GM23248 (cell line): ENCODE measurements at regions not wholly inside any gene's neighbourhood (a gene's known extent, or its start where the extent isn't known, plus 50 kb on each side); places are given as distances from the start of the nearest gene placed in this dataset.
"Not testable (repeated sequence)": the region's sequence is repeated elsewhere in the genome, so short reads cannot be mapped to it uniquely, and the experiment has no call there.

Source experiments
- DNase-seq: peaks from one replicate; pipeline ENCODE4 v3.0.0-alpha.2; 2015
- H2AFZ ChIP-seq: fragments of 200-600 bp; sonication (generic); 2 replicates; pipeline ENCODE4 v1.6.1; 2016; ENCODE audit warnings: antibody characterized with exemption
- H3F3A ChIP-seq: fragments of 200-600 bp; sonication (generic); 2 replicates; pipeline ENCODE4 v1.6.1; 2016; ENCODE audit warnings: mild to moderate bottlenecking, antibody characterized with exemption, mixed run types; ENCODE audit not compliant: insufficient read depth
- H3K27ac ChIP-seq: fragments of 200-600 bp; sonication (generic); 2 replicates; pipeline ENCODE4 v1.5.1; 2016; ENCODE audit warnings: mild to moderate bottlenecking
- H3K27me3 ChIP-seq: fragments of 200-600 bp; sonication (generic); replicated peaks from 2 replicates; pipeline ENCODE4 v1.6.1; 2016; ENCODE audit warnings: mild to moderate bottlenecking; ENCODE audit not compliant: insufficient read depth
- H3K36me3 ChIP-seq: fragments of 200-600 bp; sonication (generic); 2 replicates; pipeline ENCODE4 v1.6.1; 2016; ENCODE audit warnings: low read depth, mild to moderate bottlenecking
- H3K4me1 ChIP-seq: fragments of 200-600 bp; sonication (generic); 2 replicates; pipeline ENCODE4 v1.6.1; 2016; ENCODE audit warnings: mild to moderate bottlenecking; ENCODE audit not compliant: insufficient read depth
- H3K4me2 ChIP-seq: fragments of 200-600 bp; sonication (generic); one replicate; pipeline ENCODE4 v1.6.1; 2016; ENCODE audit warnings: mild to moderate bottlenecking; ENCODE audit not compliant: unreplicated experiment
- H3K4me3 ChIP-seq: fragments of 200-600 bp; sonication (generic); 2 replicates; pipeline ENCODE4 v1.5.1; 2016; ENCODE audit warnings: mild to moderate bottlenecking
- H3K79me2 ChIP-seq: fragments of 200-600 bp; sonication (generic); 2 replicates; pipeline ENCODE4 v1.6.1; 2016; ENCODE audit warnings: mild to moderate bottlenecking; ENCODE audit not compliant: insufficient read depth
- H3K9ac ChIP-seq: fragments of 200-600 bp; sonication (generic); 2 replicates; pipeline ENCODE4 v1.6.1; 2016; ENCODE audit warnings: mild to moderate bottlenecking
- H3K9me2 ChIP-seq: fragments of 200-600 bp; sonication (generic); 2 replicates; pipeline ENCODE4 v1.6.1; 2016; ENCODE audit warnings: mixed run types, mild to moderate bottlenecking, moderate library complexity; ENCODE audit not compliant: insufficient read depth
- H3K9me3 ChIP-seq: fragments of 200-600 bp; sonication (generic); one replicate; pipeline ENCODE4 v1.6.1; 2017; ENCODE audit warnings: low read depth
- H4K20me1 ChIP-seq: fragments of 200-600 bp; sonication (generic); 2 replicates; pipeline ENCODE4 v1.6.0; 2016; ENCODE audit not compliant: insufficient read depth
- EZH2 ChIP-seq: fragments of 200-600 bp; sonication (generic); IDR thresholded peaks from 2 replicates; pipeline ENCODE4 v1.6.1; 2018; ENCODE audit warnings: antibody characterized with exemption, mild to moderate bottlenecking; ENCODE audit not compliant: insufficient read depth, poor library complexity, severe bottlenecking
- EZH2phosphoT487 ChIP-seq: fragments of 200-600 bp; sonication (generic); IDR thresholded peaks from 2 replicates; pipeline ENCODE4 v1.6.1; 2018; ENCODE audit warnings: antibody characterized with exemption, moderate library complexity, mild to moderate bottlenecking, low read depth; ENCODE audit not compliant: insufficient read depth
- WGBS, 2 experiments: methylation state at CpG; one replicate each; pipeline ENCODE4 v1.1.6; 2015 to 2017; ENCODE audit warnings: low lambda C conversion rate in 2 of 2, low coverage in 1 of 2; ENCODE audit errors: missing lambda C conversion rate in 2 of 2; 5-methylcytosine and 5-hydroxymethylcytosine counted together
- in situ Hi-C: fragments of 300-500 bp; cut with MboI; formaldehyde crosslinking; loops from 2 replicates; pipeline ENCODE4 v1.15.0; 2020

DNA sequence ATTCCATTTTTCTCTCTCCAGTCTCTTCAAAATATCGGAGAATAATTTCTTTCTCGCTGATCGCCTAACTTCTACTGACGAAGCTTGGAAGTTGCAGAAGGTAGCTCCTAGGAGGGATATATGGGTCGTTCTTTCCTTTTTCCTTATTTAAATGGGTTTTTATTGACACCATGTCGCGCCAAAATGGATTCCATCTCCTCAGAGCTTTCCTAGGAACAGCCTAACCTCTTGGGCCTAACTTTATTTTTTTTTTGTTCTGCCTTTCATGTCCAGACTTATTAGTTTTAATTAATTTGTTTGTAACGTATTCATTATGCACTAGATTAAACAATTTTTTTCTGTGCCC lies 92.0 kb upstream of the XIST start:
- Histone ChIP-seq H3K4me3 (peak overlapping the region; percentile 98), H3K4me1 (no peaks in the 10 kb centered on the region), H3K9ac (peak overlapping the region; percentile 98), H3K27me3 (no peaks in the 10 kb centered on the region), H4K20me1 (no peaks in the 10 kb centered on the region), H2AFZ (peak overlapping the region; percentile 99), H3K27ac (peak overlapping the region; percentile 90), H3K4me2 (peak overlapping the region; percentile 91), H3K36me3 (no peaks in the 10 kb centered on the region), H3F3A (no peaks in the 10 kb centered on the region), H3K79me2 (peaks cover 57% of the 10 kb centered on the region), H3K9me3 (no peaks in the 10 kb centered on the region), H3K9me2 (no peaks in the 10 kb centered on the region)
- DNase-seq, result peak; percentile 40
- TF ChIP-seq EZH2phosphoT487, result no peak
- no peak for TF ChIP-seq EZH2
- in situ Hi-C loops, result no loop called here
- WGBS, 2 experiments, result 0% methylated on average over 7 to 8 of the region's 8 CpGs

DNA sequence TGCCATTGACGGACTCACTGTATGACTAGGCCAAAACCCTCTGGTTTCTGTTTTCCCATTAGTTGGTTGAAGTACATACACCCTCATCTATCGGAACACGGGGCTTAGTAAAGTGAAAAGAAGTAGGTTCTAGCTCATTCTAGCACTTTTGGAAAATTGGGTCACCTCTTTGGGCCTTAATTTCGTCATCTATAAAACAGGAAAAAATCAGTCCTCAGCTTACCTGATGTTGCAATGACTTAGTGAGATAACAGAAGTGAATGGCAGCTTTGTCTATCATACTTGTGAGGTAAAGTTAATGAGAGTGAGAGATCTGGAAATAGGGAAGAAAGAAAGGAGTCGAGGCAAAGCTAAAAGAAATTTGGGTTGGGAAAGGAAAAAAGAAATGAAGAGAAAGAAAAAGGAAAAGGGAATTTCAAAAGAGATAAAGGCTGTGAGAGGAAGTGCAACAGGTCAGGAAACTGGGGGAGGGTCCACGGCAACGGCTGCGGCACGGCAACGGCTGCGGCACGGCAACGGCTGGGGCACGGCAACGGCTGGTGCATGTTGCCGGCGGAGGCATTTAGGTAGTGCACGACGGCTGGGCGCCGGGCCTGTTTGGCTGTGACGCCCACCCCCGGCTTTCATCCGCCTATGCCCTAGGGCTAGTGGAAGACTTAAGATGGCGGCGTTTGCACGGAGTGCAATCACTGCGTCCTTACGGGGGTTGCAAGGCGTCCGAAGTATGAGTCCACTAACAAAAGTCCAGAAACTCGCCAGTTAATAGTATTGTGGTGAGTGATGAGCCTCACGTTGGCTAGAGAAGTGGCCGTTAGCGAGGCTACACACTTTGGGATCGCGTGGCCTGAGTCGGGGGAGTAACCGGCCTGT lies 91.4 kb upstream of the XIST start:
- H3F3A ChIP-seq, result no peaks in the 10 kb centered on the region
- in situ Hi-C loops, result no loop called here
- no peaks in the 10 kb centered on the region for H3K4me1 ChIP-seq
- H3K4me2 ChIP-seq, result peak overlapping the region; percentile 91
- no peaks in the 10 kb centered on the region for H3K27me3 ChIP-seq
- no peaks in the 10 kb centered on the region for H3K9me3 ChIP-seq
- no peaks in the 10 kb centered on the region for H4K20me1 ChIP-seq
- no peaks in the 10 kb centered on the region for H3K36me3 ChIP-seq
- peak; percentile 93 for DNase-seq
- TF ChIP-seq EZH2 (no peak), EZH2phosphoT487 (no peak)
- H2AFZ ChIP-seq, result peak overlapping the region; percentile 99
- H3K4me3 ChIP-seq, result peak overlapping the region; percentile 98
- H3K9me2 ChIP-seq, result no peaks in the 10 kb centered on the region
- WGBS, 2 experiments, result 4 to 5% methylated on average over 34 to 36 of the region's 39 CpGs
- peak overlapping the region; percentile 90 for H3K27ac ChIP-seq
- H3K79me2 ChIP-seq, result peaks cover 51% of the 10 kb centered on the region
- peak overlapping the region; percentile 98 for H3K9ac ChIP-seq

DNA sequence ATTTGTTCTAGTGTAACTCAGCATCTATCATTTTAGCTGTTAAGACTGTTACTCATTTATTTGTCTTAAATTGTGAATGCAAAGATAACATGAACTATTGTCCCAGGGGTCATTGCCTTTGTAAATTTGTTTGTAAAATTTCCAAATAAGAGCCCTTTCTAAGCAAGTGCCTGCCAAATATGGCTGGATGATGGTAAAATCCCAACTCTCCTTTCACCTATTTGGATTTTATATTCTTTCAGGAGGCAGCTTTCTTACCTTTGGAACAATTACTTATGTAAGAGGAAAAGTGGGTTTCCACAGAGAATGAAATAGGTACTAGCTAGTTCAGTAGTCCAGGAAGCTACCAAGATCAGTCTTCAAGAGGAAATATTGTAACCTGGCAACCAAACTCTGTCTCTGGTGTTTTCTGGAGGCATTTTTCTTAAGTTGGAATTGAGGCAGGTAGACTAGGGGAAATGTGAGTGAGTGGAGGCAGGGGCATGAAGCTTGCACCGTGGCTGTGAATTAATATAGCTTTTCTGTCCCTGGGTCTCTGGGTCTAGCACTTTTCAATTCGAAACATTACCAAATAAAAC lies 88.5 kb upstream of the XIST start:
- Histone ChIP-seq H3K4me3 (no peak overlapping the region), H3K9ac (no peak overlapping the region), H3K79me2 (peaks cover 21% of the 10 kb centered on the region), H3K27me3 (no peaks in the 10 kb centered on the region), H2AFZ (no peak overlapping the region), H3K27ac (no peak overlapping the region), H3F3A (no peaks in the 10 kb centered on the region), H3K9me3 (no peaks in the 10 kb centered on the region), H3K36me3 (no peaks in the 10 kb centered on the region), H3K4me1 (no peaks in the 10 kb centered on the region), H3K4me2 (no peak overlapping the region), H3K9me2 (no peaks in the 10 kb centered on the region), H4K20me1 (no peaks in the 10 kb centered on the region)
- DNase-seq, result no peak
- TF ChIP-seq EZH2phosphoT487 (no peak), EZH2 (no peak)
- in situ Hi-C loops, result no loop called here
- 89 to 90% methylated on average over 2 of the region's 2 CpGs for WGBS, 2 experiments

DNA sequence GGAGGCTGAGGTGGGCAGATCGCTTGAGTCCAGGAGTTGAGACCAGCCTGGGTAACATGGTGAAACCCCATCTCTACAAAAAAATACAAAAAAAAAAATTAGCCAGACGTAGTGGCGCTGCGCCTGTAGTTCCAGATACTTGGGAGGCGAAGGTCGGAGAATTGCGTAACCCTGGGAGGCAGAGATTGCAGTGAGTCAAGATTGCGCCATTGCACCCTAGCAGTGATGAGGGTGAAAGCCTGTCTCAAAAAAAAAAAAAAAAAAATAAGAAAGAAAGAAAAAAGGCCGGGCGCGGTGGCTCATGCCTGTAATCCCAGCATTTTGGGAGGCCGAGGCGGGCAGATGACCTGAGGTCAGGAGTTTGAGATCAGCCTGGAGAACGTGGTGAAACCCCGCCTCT lies 85.3 kb upstream of the XIST start:
- 84 to 92% methylated on average over 9 to 15 of the region's 15 CpGs for WGBS, 2 experiments
- DNase-seq, result not testable (repeated sequence)

More for the DNA sequence above, 85.3 kb upstream of the XIST start:
- H3K9me2 ChIP-seq, H3K27me3 ChIP-seq, H3K9ac ChIP-seq, H3K4me3 ChIP-seq, H3K79me2 ChIP-seq, H3K4me2 ChIP-seq, H3K36me3 ChIP-seq, H4K20me1 ChIP-seq, H3K27ac ChIP-seq, in situ Hi-C loops, H3F3A ChIP-seq, H2AFZ ChIP-seq, H3K4me1 ChIP-seq, H3K9me3 ChIP-seq: not testable (repeated sequence)
